Karpas-422 (cell line): ENCODE measurements at regions not wholly inside any gene's neighbourhood (a gene's known extent, or its start where the extent isn't known, plus 50 kb on each side); places are given as distances from the start of the nearest gene placed in this dataset.
"Not testable (repeated sequence)": the region's sequence is repeated elsewhere in the genome, so short reads cannot be mapped to it uniquely, and the experiment has no call there.

Experiments used
- DNase-seq: peaks from one replicate; pipeline ENCODE4 v3.0.0-alpha.2; 2015
- H2AFZ ChIP-seq: fragments of 200-600 bp; sonication (generic); 2 replicates; pipeline ENCODE4 v1.6.1; 2014; ENCODE audit warnings: antibody characterized with exemption, low read length, mixed read lengths
- H3K27ac ChIP-seq: fragments of 200-600 bp; sonication (generic); 2 replicates; pipeline ENCODE4 v1.5.1; 2014; ENCODE audit warnings: mild to moderate bottlenecking, low read length, moderate library complexity
- H3K27me3 ChIP-seq: fragments of 200-600 bp; sonication (generic); 2 replicates; pipeline ENCODE4 v1.6.1; 2014; ENCODE audit warnings: low read length, mixed read lengths
- H3K36me3 ChIP-seq: fragments of 200-600 bp; sonication (generic); 2 replicates; pipeline ENCODE4 v1.6.1; 2014; ENCODE audit warnings: low read length, mixed read lengths; ENCODE audit not compliant: insufficient read depth
- H3K4me1 ChIP-seq: fragments of 200-600 bp; sonication (generic); 2 replicates; pipeline ENCODE4 v1.6.1; 2014; ENCODE audit warnings: mild to moderate bottlenecking, low read length, mixed read lengths
- H3K4me2 ChIP-seq: fragments of 200-600 bp; sonication (generic); 2 replicates; pipeline ENCODE4 v1.6.1; 2014; ENCODE audit warnings: low read length, low read depth, mild to moderate bottlenecking; ENCODE audit not compliant: poor library complexity, severe bottlenecking
- H3K4me3 ChIP-seq: fragments of 200-600 bp; sonication (generic); 2 replicates; pipeline ENCODE4 v1.5.1; 2014; ENCODE audit warnings: mild to moderate bottlenecking, antibody characterized with exemption, low read length, mixed read lengths
- H3K79me2 ChIP-seq: fragments of 200-600 bp; sonication (generic); 2 replicates; pipeline ENCODE4 v1.6.1; 2014; ENCODE audit warnings: mild to moderate bottlenecking, low read length, mixed read lengths
- H3K9ac ChIP-seq: fragments of 200-600 bp; sonication (generic); 2 replicates; pipeline ENCODE4 v1.6.0; 2014; ENCODE audit warnings: low read length
- H3K9me2 ChIP-seq: fragments of 200-600 bp; sonication (generic), shearing (Covaris generic); replicated peaks from 2 replicates; pipeline ENCODE4 v1.6.0; 2014; ENCODE audit warnings: mild to moderate bottlenecking, low read length, moderate library complexity; ENCODE audit not compliant: insufficient read depth
- H3K9me3 ChIP-seq: fragments of 300-700, 200-600 bp; sonication (generic); 2 replicates; pipeline ENCODE4 v1.6.1; 2014; ENCODE audit warnings: low read length, mixed read lengths
- H4K20me1 ChIP-seq: fragments of 200-600 bp; sonication (generic); 2 replicates; pipeline ENCODE4 v1.6.1; 2014; ENCODE audit warnings: mild to moderate bottlenecking, antibody characterized with exemption, low read length, low read depth; ENCODE audit not compliant: insufficient read depth

DNA sequence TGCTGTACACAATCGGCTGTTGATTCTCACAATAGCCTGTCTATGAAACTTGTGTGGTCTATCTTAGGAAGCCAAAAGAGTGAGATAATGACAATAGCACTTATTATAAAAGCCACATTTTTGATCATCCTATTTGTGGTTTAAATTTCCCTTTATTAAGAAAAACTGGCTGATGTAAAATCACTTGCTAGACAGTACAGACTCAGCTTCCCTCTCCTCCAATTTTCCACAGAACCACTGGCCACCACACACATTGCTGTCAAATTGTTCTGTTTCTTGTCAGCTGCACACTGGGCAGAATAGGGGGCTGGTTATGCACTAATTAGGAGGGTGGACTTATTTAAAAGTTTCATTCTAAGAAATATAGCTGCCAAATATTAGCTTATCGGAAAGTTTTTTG is 425.9 kb downstream of the EPHA3 start:
- Histone ChIP-seq H3K9me2 (no peaks in the 10 kb centered on the region), H3K79me2 (no peaks in the 10 kb centered on the region), H3K4me3 (no peak overlapping the region), H3K27ac (no peak overlapping the region), H3K27me3 (no peaks in the 10 kb centered on the region), H3K9me3 (no peaks in the 10 kb centered on the region; the same call in 1 of the 2 replicates), H2AFZ (no peak overlapping the region), H3K9ac (no peak overlapping the region), H3K4me2 (no peak overlapping the region), H4K20me1 (no peaks in the 10 kb centered on the region), H3K4me1 (no peaks in the 10 kb centered on the region), H3K36me3 (no peaks in the 10 kb centered on the region)
- no peak for DNase-seq

- H3K9me3 ChIP-seq, H3K4me2 ChIP-seq, H3K27ac ChIP-seq, DNase-seq, H3K4me1 ChIP-seq, H3K9ac ChIP-seq, H2AFZ ChIP-seq, H3K36me3 ChIP-seq, H3K9me2 ChIP-seq, H3K27me3 ChIP-seq, H3K4me3 ChIP-seq, H3K79me2 ChIP-seq, H4K20me1 ChIP-seq: not testable (repeated sequence)
These were observed 447.2 kb downstream of the EPHA3 start for GRCh38 chr3:89554587-89554986.

DNA sequence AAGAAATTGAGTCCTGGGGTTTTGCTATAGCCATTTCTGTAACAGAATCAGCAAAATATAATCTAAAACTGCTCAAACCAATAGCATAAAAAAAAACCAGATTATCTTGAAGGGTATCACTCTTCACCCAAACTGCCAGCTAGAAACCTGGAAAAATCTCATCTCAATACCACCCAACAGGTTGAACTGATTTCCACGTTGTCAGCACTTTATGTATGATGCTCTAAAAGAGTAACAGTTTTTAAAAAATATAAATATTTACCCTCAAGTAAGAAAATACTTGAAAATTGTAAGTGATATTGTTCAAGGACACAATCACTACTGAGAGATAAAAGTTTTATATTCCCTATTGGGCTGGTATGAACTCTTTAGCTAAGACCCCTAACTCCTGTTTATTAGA is 451.3 kb downstream of the EPHA3 start:
- no peak overlapping the region for H3K27ac ChIP-seq
- H3K4me3 ChIP-seq, result no peak overlapping the region
- H3K9me2 ChIP-seq, result no peaks in the 10 kb centered on the region
- H3K79me2 ChIP-seq, result no peaks in the 10 kb centered on the region
- H4K20me1 ChIP-seq, result no peaks in the 10 kb centered on the region
- no peak overlapping the region for H3K4me2 ChIP-seq
- no peak for DNase-seq
- no peak overlapping the region for H2AFZ ChIP-seq
- H3K36me3 ChIP-seq, result no peaks in the 10 kb centered on the region
- no peaks in the 10 kb centered on the region for H3K27me3 ChIP-seq
- H3K9ac ChIP-seq, result no peak overlapping the region
- peaks cover 21% of the 10 kb centered on the region; the same call in 1 of the 2 replicates for H3K9me3 ChIP-seq
- H3K4me1 ChIP-seq, result no peaks in the 10 kb centered on the region

DNA sequence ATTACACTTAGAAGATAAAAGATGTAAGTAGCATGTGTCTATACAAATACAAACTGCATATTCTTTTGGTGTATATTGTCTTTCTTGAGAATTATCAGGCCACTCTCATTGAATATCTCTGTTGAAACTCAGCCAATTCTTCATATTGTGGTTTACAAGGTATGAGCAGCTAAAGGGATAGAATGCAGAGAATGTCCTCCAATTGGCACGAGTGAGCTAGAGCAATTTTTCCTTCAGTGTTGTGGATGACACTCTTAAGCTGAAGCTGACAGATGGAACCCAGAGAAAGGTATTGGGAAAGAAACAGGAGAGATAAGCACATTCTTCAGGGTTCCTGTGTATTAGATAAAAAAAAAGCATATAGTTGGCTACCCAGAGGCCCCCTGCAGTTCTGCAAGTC is 453.1 kb downstream of the EPHA3 start:
- Histone ChIP-seq H3K4me3 (no peak overlapping the region), H3K79me2 (no peaks in the 10 kb centered on the region), H3K9me3 (peaks cover 21% of the 10 kb centered on the region), H3K4me2 (no peak overlapping the region), H3K36me3 (no peaks in the 10 kb centered on the region), H3K27me3 (no peaks in the 10 kb centered on the region), H2AFZ (no peak overlapping the region), H3K4me1 (no peaks in the 10 kb centered on the region), H3K9me2 (no peaks in the 10 kb centered on the region), H3K9ac (no peak overlapping the region), H3K27ac (no peak overlapping the region), H4K20me1 (no peaks in the 10 kb centered on the region)
- no peak for DNase-seq

GRCh38 chr3:89562373-89562772 is 455.0 kb downstream of the EPHA3 start:
- DNase-seq, result no peak
- H4K20me1 ChIP-seq, result no peaks in the 10 kb centered on the region
- no peaks in the 10 kb centered on the region for H3K4me1 ChIP-seq
- H3K9ac ChIP-seq, result no peak overlapping the region
- peaks cover 27% of the 10 kb centered on the region for H3K9me3 ChIP-seq
- H3K79me2 ChIP-seq, result no peaks in the 10 kb centered on the region
- no peak overlapping the region for H2AFZ ChIP-seq
- H3K36me3 ChIP-seq, result no peaks in the 10 kb centered on the region
- H3K4me2 ChIP-seq, result no peak overlapping the region
- H3K4me3 ChIP-seq, result no peak overlapping the region
- H3K27ac ChIP-seq, result no peak overlapping the region
- no peaks in the 10 kb centered on the region for H3K9me2 ChIP-seq
- H3K27me3 ChIP-seq, result no peaks in the 10 kb centered on the region

DNA sequence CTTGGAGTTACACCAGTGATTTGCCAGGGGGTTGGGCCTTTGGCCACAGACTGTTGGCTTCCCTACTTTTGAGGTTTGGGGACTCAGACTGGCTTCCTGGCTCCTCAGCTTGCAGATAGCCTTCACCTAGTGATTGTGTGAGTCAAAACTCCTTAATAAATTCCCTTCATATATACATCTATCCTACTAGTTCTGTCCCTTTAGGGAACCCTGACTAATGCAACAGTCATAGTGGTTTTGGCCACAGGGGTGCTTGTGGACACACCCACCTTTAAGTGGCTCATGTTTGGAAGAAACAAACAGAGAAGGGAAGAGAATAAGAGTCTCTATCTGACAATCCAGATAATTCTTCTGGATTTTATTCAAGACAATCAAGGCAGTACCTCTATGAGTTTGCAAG is 457.7 kb downstream of the EPHA3 start:
- Histone ChIP-seq H3K36me3 (no peaks in the 10 kb centered on the region), H3K9me3 (peaks cover 31% of the 10 kb centered on the region), H3K9ac (no peak overlapping the region), H3K9me2 (no peaks in the 10 kb centered on the region), H3K4me1 (no peaks in the 10 kb centered on the region), H2AFZ (no peak overlapping the region), H3K27me3 (no peaks in the 10 kb centered on the region), H3K4me3 (no peak overlapping the region), H3K79me2 (no peaks in the 10 kb centered on the region), H4K20me1 (no peaks in the 10 kb centered on the region), H3K4me2 (no peak overlapping the region), H3K27ac (no peak overlapping the region)
- DNase-seq, result no peak

DNA sequence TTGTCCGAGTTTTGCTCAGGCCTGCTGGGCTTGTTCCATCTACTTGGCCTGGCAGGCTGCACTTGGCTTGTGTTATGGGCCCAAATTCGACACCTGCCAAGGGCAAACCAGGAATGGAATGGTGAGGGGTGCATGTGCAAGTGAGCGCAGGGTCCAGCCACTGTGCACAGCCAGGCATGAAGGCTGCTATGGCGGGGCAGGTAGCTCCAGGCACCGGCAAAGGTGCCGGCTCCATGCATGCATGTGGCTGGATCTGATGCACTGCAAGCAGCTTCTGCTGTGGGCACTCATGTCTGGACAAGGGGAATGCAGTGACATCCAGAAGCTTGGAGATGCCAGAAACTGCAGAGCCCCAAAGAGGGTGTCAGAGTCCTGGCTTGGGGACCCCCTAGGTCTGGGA is 463.0 kb downstream of the EPHA3 start:
- H3K9me3 ChIP-seq, result peaks cover 12% of the 10 kb centered on the region; the same call in 1 of the 2 replicates
- no peak overlapping the region for H3K4me2 ChIP-seq
- no peaks in the 10 kb centered on the region for H3K36me3 ChIP-seq
- H3K27me3 ChIP-seq, result no peaks in the 10 kb centered on the region
- no peak overlapping the region for H3K9ac ChIP-seq
- H2AFZ ChIP-seq, result no peak overlapping the region
- DNase-seq, result no peak
- no peaks in the 10 kb centered on the region for H3K9me2 ChIP-seq
- H3K79me2 ChIP-seq, result no peaks in the 10 kb centered on the region
- H4K20me1 ChIP-seq, result no peaks in the 10 kb centered on the region
- H3K4me3 ChIP-seq, result no peak overlapping the region
- no peak overlapping the region for H3K27ac ChIP-seq
- no peaks in the 10 kb centered on the region for H3K4me1 ChIP-seq

DNA sequence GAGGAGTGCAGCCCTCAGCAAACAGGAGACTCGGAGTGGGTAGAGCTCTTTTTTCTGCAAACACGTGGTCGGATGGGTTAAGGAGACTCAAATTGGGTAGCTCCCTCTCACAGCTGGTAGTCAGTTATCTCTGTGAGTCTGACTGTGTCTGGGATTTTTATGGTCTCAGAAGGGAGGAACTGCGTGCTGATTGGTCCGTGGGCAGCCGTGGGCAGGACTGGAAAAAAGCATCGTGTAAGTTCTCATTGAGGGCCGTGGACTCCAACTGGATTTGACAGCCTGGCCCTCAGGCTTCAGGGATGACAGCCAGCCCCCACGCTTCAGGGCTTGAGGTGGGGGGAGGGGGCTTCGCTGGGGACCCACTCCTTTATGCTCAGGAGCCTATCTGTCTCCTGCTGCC is 463.9 kb downstream of the EPHA3 start:
- Histone ChIP-seq H3K4me1 (no peaks in the 10 kb centered on the region), H3K27me3 (no peaks in the 10 kb centered on the region), H2AFZ (no peak overlapping the region), H3K27ac (no peak overlapping the region), H3K9me3 (peaks cover 11% of the 10 kb centered on the region; the same call in 1 of the 2 replicates), H4K20me1 (no peaks in the 10 kb centered on the region), H3K4me2 (no peak overlapping the region), H3K36me3 (no peaks in the 10 kb centered on the region), H3K79me2 (no peaks in the 10 kb centered on the region), H3K4me3 (no peak overlapping the region), H3K9ac (no peak overlapping the region), H3K9me2 (no peaks in the 10 kb centered on the region)
- no peak for DNase-seq

DNA sequence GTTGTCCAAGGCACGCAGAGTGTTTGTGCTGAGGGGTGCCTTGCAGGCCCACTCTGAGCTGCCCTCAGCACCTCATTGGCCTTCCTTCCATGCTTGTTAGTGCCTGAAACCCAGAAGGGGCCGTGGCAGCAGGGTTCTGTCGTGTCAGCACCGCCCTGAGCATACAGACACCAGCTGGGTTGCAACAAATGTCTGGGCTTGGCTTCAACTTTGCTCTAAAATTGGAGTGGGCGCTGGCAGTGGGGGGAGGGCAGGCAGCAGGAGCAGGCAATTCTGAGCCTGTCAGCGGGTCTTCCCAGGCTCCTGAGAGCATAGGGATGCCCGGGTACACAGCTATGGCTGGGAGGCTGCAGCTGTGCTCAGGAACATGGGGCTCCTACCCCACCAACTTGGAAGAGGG is 464.3 kb downstream of the EPHA3 start:
- no peak overlapping the region for H3K9ac ChIP-seq
- no peaks in the 10 kb centered on the region for H3K27me3 ChIP-seq
- H3K27ac ChIP-seq, result no peak overlapping the region
- no peaks in the 10 kb centered on the region for H3K9me2 ChIP-seq
- H3K4me2 ChIP-seq, result no peak overlapping the region
- H4K20me1 ChIP-seq, result no peaks in the 10 kb centered on the region
- no peak overlapping the region for H3K4me3 ChIP-seq
- H3K9me3 ChIP-seq, result peaks cover 12% of the 10 kb centered on the region; the same call in 1 of the 2 replicates
- no peaks in the 10 kb centered on the region for H3K79me2 ChIP-seq
- no peaks in the 10 kb centered on the region for H3K4me1 ChIP-seq
- H2AFZ ChIP-seq, result no peak overlapping the region
- H3K36me3 ChIP-seq, result no peaks in the 10 kb centered on the region
- no peak for DNase-seq
